PC-3 (cell line): ENCODE measurements at regions not wholly inside any gene's neighbourhood (a gene's known extent, or its start where the extent isn't known, plus 50 kb on each side); places are given as distances from the start of the nearest gene placed in this dataset.

ENCODE experiments used
- ATAC-seq: fragments of 200-7000 bp; cut with Tn5 transposase; 2 replicates; pipeline ENCODE4 v1.9.1; 2020; ENCODE audit warnings: mild to moderate bottlenecking, moderate library complexity
- BruUV-seq: library from RNA; stranded (reverse); fragments of 400-500 nt; replicated peaks from 2 replicates; lab custom pipeline; 2021; lab: Mats Ljungman, UMichigan
- CTCF ChIA-PET: fragments of 300-600 bp; sonication (Branson Sonifier 250); formaldehyde crosslinking; loops from one replicate; lab custom pipeline; 2022; ENCODE audit warnings: antibody characterized with exemption; lab: Charles Lee
- POLR2A ChIA-PET: fragments of 300-600 bp; sonication (Branson Sonifier 250); formaldehyde crosslinking; loops from one replicate; lab custom pipeline; 2022; ENCODE audit warnings: antibody characterized with exemption; ENCODE audit not compliant: unreplicated experiment; lab: Charles Lee
- DNase-seq: peaks from one replicate; pipeline ENCODE4 v3.0.0-alpha.2; 2015
- H2AFZ ChIP-seq: fragments of 300-600 bp; sonication (generic); 2 replicates; pipeline ENCODE4 v1.6.0; 2016; ENCODE audit warnings: antibody characterized with exemption, low read length
- H3F3A ChIP-seq: fragments of 300-600 bp; sonication (generic); one replicate; pipeline ENCODE4 v1.6.0; 2017; ENCODE audit warnings: antibody characterized with exemption, low read length, control low read depth, mild to moderate bottlenecking; ENCODE audit not compliant: unreplicated experiment
- H3K27ac ChIP-seq: fragments of 300-600 bp; sonication (generic); 2 replicates; pipeline ENCODE4 v1.5.1; 2016; ENCODE audit warnings: mild to moderate bottlenecking, low read length
- H3K27me3 ChIP-seq: fragments of 300-600 bp; sonication (generic); 2 replicates; pipeline ENCODE4 v1.6.1; 2016; ENCODE audit warnings: low read length, mixed read lengths
- H3K36me3 ChIP-seq: fragments of 300-600 bp; sonication (generic); 2 replicates; pipeline ENCODE4 v1.6.1; 2016; ENCODE audit warnings: low read depth, mixed run types, low read length, mixed read lengths
- H3K4me1 ChIP-seq: fragments of 300-600 bp; sonication (generic); 2 replicates; pipeline ENCODE4 v1.5.1; 2016; ENCODE audit warnings: low read length; ENCODE audit not compliant: insufficient read depth
- H3K4me2 ChIP-seq: fragments of 300-600 bp; sonication (generic); 2 replicates; pipeline ENCODE4 v1.6.0; 2016; ENCODE audit warnings: low read length
- H3K4me3 ChIP-seq: fragments of 300-600 bp; sonication (generic); 2 replicates; pipeline ENCODE4 v1.5.1; 2016; ENCODE audit warnings: mild to moderate bottlenecking, low read length, mixed read lengths
- H3K79me2 ChIP-seq: fragments of 300-600 bp; sonication (generic); 2 replicates; pipeline ENCODE4 v1.6.1; 2017; ENCODE audit warnings: low read length, mixed read lengths
- H3K9ac ChIP-seq: fragments of 300-600 bp; sonication (generic); 2 replicates; pipeline ENCODE4 v1.6.0; 2016; ENCODE audit warnings: mild to moderate bottlenecking, low read length
- H3K9me2 ChIP-seq: fragments of 300-600 bp; sonication (generic); replicated peaks from 2 replicates; pipeline ENCODE4 v1.6.1; 2016; ENCODE audit warnings: mixed run types, low read length, mixed read lengths
- H3K9me3 ChIP-seq: fragments of 300-600 bp; sonication (generic); 2 replicates; pipeline ENCODE4 v1.6.1; 2016; ENCODE audit warnings: low read length, mixed read lengths
- H4K20me1 ChIP-seq: fragments of 300-600 bp; sonication (generic); 2 replicates; pipeline ENCODE4 v1.6.1; 2016; ENCODE audit warnings: low read length, mixed read lengths
- EZH2 ChIP-seq: fragments of 300-600 bp; sonication (generic); IDR thresholded peaks from one replicate; pipeline ENCODE4 v1.6.1; 2017; ENCODE audit warnings: antibody characterized with exemption, mild to moderate bottlenecking, low read length; ENCODE audit not compliant: unreplicated experiment
- EZH2phosphoT487 ChIP-seq: fragments of 300-600 bp; sonication (generic); IDR thresholded peaks from 2 replicates; pipeline ENCODE4 v1.6.1; 2018; ENCODE audit warnings: mild to moderate bottlenecking, antibody characterized with exemption, low read length, borderline replicate concordance
- intact Hi-C: fragments of 100-400 bp; cut with micrococcal nuclease; formaldehyde crosslinking; loops from 2 replicates; pipeline ENCODE4 v1.9.0; 2023
- TF ChIP-seq, protein P1 (sequence below): fragments of 300-600 bp; sonication (generic); conservative IDR thresholded peaks from 2 replicates; pipeline ENCODE4 v1.5.1; 2017; ENCODE audit warnings: antibody characterized with exemption, low read depth, mild to moderate bottlenecking, low read length

- Histone ChIP-seq H4K20me1 (no peaks in the 10 kb centered on the region), H3K27me3 (peaks cover 29% of the 10 kb centered on the region), H3K36me3 (no peaks in the 10 kb centered on the region), H3K9me3 (no peaks in the 10 kb centered on the region), H2AFZ (no peak overlapping the region), H3F3A (no peaks in the 10 kb centered on the region), H3K4me1 (no peaks in the 10 kb centered on the region), H3K9ac (no peak overlapping the region), H3K27ac (no peak overlapping the region), H3K79me2 (no peaks in the 10 kb centered on the region), H3K4me3 (no peak overlapping the region), H3K9me2 (no peaks in the 10 kb centered on the region), H3K4me2 (no peak overlapping the region)
- CTCF ChIA-PET, result no interaction called here
- POLR2A ChIA-PET, result no interaction called here
- no TSS peak for BruUV-seq
- intact Hi-C loops, result no loop called here
- DNase-seq (no peak), ATAC-seq (no peak)
- TF ChIP-seq, protein P1, sequence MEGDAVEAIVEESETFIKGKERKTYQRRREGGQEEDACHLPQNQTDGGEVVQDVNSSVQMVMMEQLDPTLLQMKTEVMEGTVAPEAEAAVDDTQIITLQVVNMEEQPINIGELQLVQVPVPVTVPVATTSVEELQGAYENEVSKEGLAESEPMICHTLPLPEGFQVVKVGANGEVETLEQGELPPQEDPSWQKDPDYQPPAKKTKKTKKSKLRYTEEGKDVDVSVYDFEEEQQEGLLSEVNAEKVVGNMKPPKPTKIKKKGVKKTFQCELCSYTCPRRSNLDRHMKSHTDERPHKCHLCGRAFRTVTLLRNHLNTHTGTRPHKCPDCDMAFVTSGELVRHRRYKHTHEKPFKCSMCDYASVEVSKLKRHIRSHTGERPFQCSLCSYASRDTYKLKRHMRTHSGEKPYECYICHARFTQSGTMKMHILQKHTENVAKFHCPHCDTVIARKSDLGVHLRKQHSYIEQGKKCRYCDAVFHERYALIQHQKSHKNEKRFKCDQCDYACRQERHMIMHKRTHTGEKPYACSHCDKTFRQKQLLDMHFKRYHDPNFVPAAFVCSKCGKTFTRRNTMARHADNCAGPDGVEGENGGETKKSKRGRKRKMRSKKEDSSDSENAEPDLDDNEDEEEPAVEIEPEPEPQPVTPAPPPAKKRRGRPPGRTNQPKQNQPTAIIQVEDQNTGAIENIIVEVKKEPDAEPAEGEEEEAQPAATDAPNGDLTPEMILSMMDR, result no peak
Observed at GRCh38 chr7:51471210-51471980, 154.8 kb upstream of the COBL start.

DNA sequence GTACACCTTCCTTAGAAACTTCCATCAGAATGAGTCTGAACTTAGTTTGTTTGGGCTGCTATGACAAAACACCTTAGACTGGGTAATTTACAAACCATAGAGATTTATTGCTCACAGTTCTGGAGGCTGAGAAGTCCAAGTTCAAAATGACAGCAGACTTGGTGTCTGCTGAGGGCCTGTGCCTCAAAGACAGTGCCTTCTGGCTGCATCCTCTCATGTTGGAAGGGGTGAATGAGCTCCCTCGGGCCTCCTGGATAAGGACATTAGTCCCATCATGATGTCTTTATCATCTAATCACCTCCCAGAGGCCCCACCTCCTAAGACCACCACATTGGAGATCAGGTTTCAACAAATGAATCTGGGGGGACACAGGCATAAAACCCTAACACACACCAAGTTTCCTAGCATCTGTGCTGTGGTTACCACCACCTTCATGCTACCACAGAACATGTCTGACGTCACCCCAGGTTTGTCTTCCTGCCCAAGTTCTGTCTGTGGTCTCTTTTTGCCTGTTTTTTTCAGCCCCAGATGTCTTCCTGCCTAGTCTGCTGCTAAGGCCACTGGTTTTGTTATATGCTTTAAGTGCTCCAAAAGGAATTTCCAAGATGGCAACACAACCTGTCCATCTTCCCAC, 150.9 kb upstream of the COBL start:
- Histone ChIP-seq H3K27ac (no peak overlapping the region), H3K4me2 (no peak overlapping the region), H3K9ac (no peak overlapping the region), H4K20me1 (no peaks in the 10 kb centered on the region), H3K4me3 (no peak overlapping the region), H2AFZ (no peak overlapping the region), H3K27me3 (peaks cover 27% of the 10 kb centered on the region), H3K4me1 (no peaks in the 10 kb centered on the region), H3K9me3 (no peaks in the 10 kb centered on the region), H3K79me2 (no peaks in the 10 kb centered on the region), H3K36me3 (no peaks in the 10 kb centered on the region), H3K9me2 (no peaks in the 10 kb centered on the region), H3F3A (no peaks in the 10 kb centered on the region)
- intact Hi-C loops, result no loop called here
- ChIA-PET CTCF (no interaction called here), POLR2A (no interaction called here)
- no peak for DNase-seq
- no peak for ATAC-seq
- TF ChIP-seq EZH2phosphoT487, result no peak
- TF ChIP-seq, protein P1, result no peak
- no peak for TF ChIP-seq EZH2
- no TSS peak for BruUV-seq

DNA sequence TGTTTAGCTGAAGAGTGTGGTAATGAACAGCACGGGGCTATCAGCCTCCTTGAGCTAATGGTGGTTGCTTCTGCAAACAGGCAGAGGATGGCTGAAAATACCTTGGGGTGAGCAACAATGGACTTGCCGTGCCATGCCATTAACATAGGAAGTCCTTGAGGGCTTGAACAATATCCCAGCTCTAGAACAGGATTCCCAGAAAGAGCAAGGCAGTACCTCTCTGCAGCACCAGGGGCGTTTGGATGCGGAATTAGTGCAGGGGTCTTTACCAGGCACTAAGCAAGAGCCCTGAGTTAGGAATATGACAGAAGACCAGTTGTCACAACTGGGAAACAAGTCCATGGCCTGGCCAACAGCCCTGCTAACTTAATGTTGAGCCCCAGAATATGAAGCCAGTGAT, 143.2 kb upstream of the COBL start:
- no TSS peak for BruUV-seq
- no peaks in the 10 kb centered on the region for H3K9me3 ChIP-seq
- no peak overlapping the region for H2AFZ ChIP-seq
- H3K4me1 ChIP-seq, result no peaks in the 10 kb centered on the region
- H4K20me1 ChIP-seq, result no peaks in the 10 kb centered on the region
- TF ChIP-seq, protein P1, result no peak
- TF ChIP-seq EZH2phosphoT487 (no peak), EZH2 (no peak)
- no peaks in the 10 kb centered on the region for H3K79me2 ChIP-seq
- ATAC-seq (no peak), DNase-seq (no peak)
- H3K27me3 ChIP-seq, result peaks cover 21% of the 10 kb centered on the region
- intact Hi-C loops, result no loop called here
- H3K4me3 ChIP-seq, result no peak overlapping the region
- ChIA-PET CTCF (no interaction called here), POLR2A (no interaction called here)
- H3K4me2 ChIP-seq, result no peak overlapping the region
- H3F3A ChIP-seq, result no peaks in the 10 kb centered on the region
- no peak overlapping the region for H3K9ac ChIP-seq
- H3K9me2 ChIP-seq, result no peaks in the 10 kb centered on the region
- H3K36me3 ChIP-seq, result no peaks in the 10 kb centered on the region
- H3K27ac ChIP-seq, result no peak overlapping the region
